ENCODE measurements at regions not wholly inside any gene's neighbourhood (a gene's known extent, or its start where the extent isn't known, plus 50 kb on each side); places are given as distances from the start of the nearest gene placed in this dataset.
"Not testable (repeated sequence)": the region's sequence is repeated elsewhere in the genome, so short reads cannot be mapped to it uniquely, and the experiment has no call there.

GRCh38 chr4:3947761-3948160 lies 181.6 kb downstream of the ADRA2C start:
- H3K27ac ChIP-seq (ENCODE audit: low read length); H3K27me3 ChIP-seq (ENCODE audit: low read depth, low read length); H3K9me3 ChIP-seq (ENCODE audit: control insufficient read depth in 1 of 2, low read length in 2 of 2); H3K4me1 ChIP-seq (ENCODE audit: control insufficient read depth in 1 of 2, insufficient read depth in 2 of 2, low read length in 2 of 2); H3K36me3 ChIP-seq (ENCODE audit: control insufficient read depth in 1 of 2, insufficient read depth in 2 of 2, low read length in 2 of 2); H3K4me3 ChIP-seq (ENCODE audit: low read depth in 1 of 2, low read length in 2 of 2): not testable (repeated sequence)

- H3K9me3 ChIP-seq (ENCODE audit: control insufficient read depth in 1 of 2, low read length in 2 of 2); H3K4me3 ChIP-seq (ENCODE audit: low read depth in 1 of 2, low read length in 2 of 2); H3K4me1 ChIP-seq (ENCODE audit: control insufficient read depth in 1 of 2, insufficient read depth in 2 of 2, low read length in 2 of 2); H3K27me3 ChIP-seq (ENCODE audit: low read depth, low read length); H3K36me3 ChIP-seq (ENCODE audit: control insufficient read depth in 1 of 2, insufficient read depth in 2 of 2, low read length in 2 of 2); H3K27ac ChIP-seq (ENCODE audit: low read length): not testable (repeated sequence)
These were observed 182.0 kb downstream of the ADRA2C start for GRCh38 chr4:3948210-3948609.

GRCh38 chr4:3949916-3950315 lies 183.7 kb downstream of the ADRA2C start:
- H3K9me3 ChIP-seq (ENCODE audit: control insufficient read depth in 1 of 2, low read length in 2 of 2); H3K27ac ChIP-seq (ENCODE audit: low read length); H3K27me3 ChIP-seq (ENCODE audit: low read depth, low read length); H3K4me3 ChIP-seq (ENCODE audit: low read depth in 1 of 2, low read length in 2 of 2); H3K36me3 ChIP-seq (ENCODE audit: control insufficient read depth in 1 of 2, insufficient read depth in 2 of 2, low read length in 2 of 2); H3K4me1 ChIP-seq (ENCODE audit: control insufficient read depth in 1 of 2, insufficient read depth in 2 of 2, low read length in 2 of 2): not testable (repeated sequence)

GRCh38 chr4:3952443-3953139 lies 186.4 kb downstream of the ADRA2C start:
- H3K27ac ChIP-seq (ENCODE audit: low read length); H3K36me3 ChIP-seq (ENCODE audit: control insufficient read depth in 1 of 2, insufficient read depth in 2 of 2, low read length in 2 of 2); H3K27me3 ChIP-seq (ENCODE audit: low read depth, low read length); H3K4me1 ChIP-seq (ENCODE audit: control insufficient read depth in 1 of 2, insufficient read depth in 2 of 2, low read length in 2 of 2); H3K9me3 ChIP-seq (ENCODE audit: control insufficient read depth in 1 of 2, low read length in 2 of 2); H3K4me3 ChIP-seq (ENCODE audit: low read depth in 1 of 2, low read length in 2 of 2): not testable (repeated sequence)

- not testable (repeated sequence) for H3K36me3 ChIP-seq (ENCODE audit: control insufficient read depth in 1 of 2, insufficient read depth in 2 of 2, low read length in 2 of 2); H3K27me3 ChIP-seq (ENCODE audit: low read depth, low read length); H3K4me3 ChIP-seq (ENCODE audit: low read depth in 1 of 2, low read length in 2 of 2); H3K9me3 ChIP-seq (ENCODE audit: control insufficient read depth in 1 of 2, low read length in 2 of 2); H3K4me1 ChIP-seq (ENCODE audit: control insufficient read depth in 1 of 2, insufficient read depth in 2 of 2, low read length in 2 of 2); H3K27ac ChIP-seq (ENCODE audit: low read length)
These were observed 186.9 kb downstream of the ADRA2C start for GRCh38 chr4:3953140-3953489.

- H3K36me3 ChIP-seq (ENCODE audit: control insufficient read depth in 1 of 2, insufficient read depth in 2 of 2, low read length in 2 of 2); H3K27me3 ChIP-seq (ENCODE audit: low read depth, low read length); H3K27ac ChIP-seq (ENCODE audit: low read length); H3K4me1 ChIP-seq (ENCODE audit: control insufficient read depth in 1 of 2, insufficient read depth in 2 of 2, low read length in 2 of 2); H3K9me3 ChIP-seq (ENCODE audit: control insufficient read depth in 1 of 2, low read length in 2 of 2): not testable (repeated sequence)
- H3K4me3 ChIP-seq (ENCODE audit: low read depth in 1 of 2, low read length in 2 of 2) = peak overlapping the region; percentile 30 to 72
These were observed 188.5 kb downstream of the ADRA2C start for GRCh38 chr4:3954540-3955320.

GRCh38 chr4:3955321-3956164 lies 189.4 kb downstream of the ADRA2C start:
- not testable (repeated sequence) for H3K4me1 ChIP-seq (ENCODE audit: control insufficient read depth in 1 of 2, insufficient read depth in 2 of 2, low read length in 2 of 2); H3K27me3 ChIP-seq (ENCODE audit: low read depth, low read length); H3K27ac ChIP-seq (ENCODE audit: low read length); H3K9me3 ChIP-seq (ENCODE audit: control insufficient read depth in 1 of 2, low read length in 2 of 2); H3K36me3 ChIP-seq (ENCODE audit: control insufficient read depth in 1 of 2, insufficient read depth in 2 of 2, low read length in 2 of 2)
- peak overlapping the region in 1 of 2 donors; percentile 72 for H3K4me3 ChIP-seq (ENCODE audit: low read depth in 1 of 2, low read length in 2 of 2)

- H3K9me3 ChIP-seq (ENCODE audit: control insufficient read depth in 1 of 2, low read length in 2 of 2); H3K4me1 ChIP-seq (ENCODE audit: control insufficient read depth in 1 of 2, insufficient read depth in 2 of 2, low read length in 2 of 2); H3K27me3 ChIP-seq (ENCODE audit: low read depth, low read length); H3K27ac ChIP-seq (ENCODE audit: low read length); H3K36me3 ChIP-seq (ENCODE audit: control insufficient read depth in 1 of 2, insufficient read depth in 2 of 2, low read length in 2 of 2): not testable (repeated sequence)
- peak overlapping the region in 1 of 2 donors; percentile 72 for H3K4me3 ChIP-seq (ENCODE audit: low read depth in 1 of 2, low read length in 2 of 2)
These were observed 190.1 kb downstream of the ADRA2C start for GRCh38 chr4:3956165-3956867.

GRCh38 chr4:3961091-3961672 lies 195.0 kb downstream of the ADRA2C start:
- not testable (repeated sequence) for H3K4me3 ChIP-seq (ENCODE audit: low read depth in 1 of 2, low read length in 2 of 2); H3K27ac ChIP-seq (ENCODE audit: low read length); H3K4me1 ChIP-seq (ENCODE audit: control insufficient read depth in 1 of 2, insufficient read depth in 2 of 2, low read length in 2 of 2); H3K27me3 ChIP-seq (ENCODE audit: low read depth, low read length); H3K9me3 ChIP-seq (ENCODE audit: control insufficient read depth in 1 of 2, low read length in 2 of 2); H3K36me3 ChIP-seq (ENCODE audit: control insufficient read depth in 1 of 2, insufficient read depth in 2 of 2, low read length in 2 of 2)

GRCh38 chr4:3964572-3965278 lies 198.5 kb downstream of the ADRA2C start:
- not testable (repeated sequence) for H3K4me1 ChIP-seq (ENCODE audit: control insufficient read depth in 1 of 2, insufficient read depth in 2 of 2, low read length in 2 of 2); H3K27me3 ChIP-seq (ENCODE audit: low read depth, low read length); H3K36me3 ChIP-seq (ENCODE audit: control insufficient read depth in 1 of 2, insufficient read depth in 2 of 2, low read length in 2 of 2); H3K4me3 ChIP-seq (ENCODE audit: low read depth in 1 of 2, low read length in 2 of 2); H3K27ac ChIP-seq (ENCODE audit: low read length); H3K9me3 ChIP-seq (ENCODE audit: control insufficient read depth in 1 of 2, low read length in 2 of 2)

All from muscle layer of duodenum (tissue), 2 donors.